ENCODE measurements at regions not wholly inside any gene's neighbourhood (a gene's known extent, or its start where the extent isn't known, plus 50 kb on each side); places are given as distances from the start of the nearest gene placed in this dataset.

GRCh38 chrX:144916785-144917184 is 330.5 kb upstream of the SPANXN1 start:
- TF ChIP-seq CTCF (IDR thresholded peaks at IDR 0.05; ENCODE audit: low read length): no peak
- TF ChIP-seq EZH2 (IDR thresholded peaks at IDR 0.05; ENCODE audit: borderline replicate concordance, low read length): no peak
